ENCODE measurements at regions not wholly inside any gene's neighbourhood (a gene's known extent, or its start where the extent isn't known, plus 50 kb on each side); places are given as distances from the start of the nearest gene placed in this dataset.

DNA sequence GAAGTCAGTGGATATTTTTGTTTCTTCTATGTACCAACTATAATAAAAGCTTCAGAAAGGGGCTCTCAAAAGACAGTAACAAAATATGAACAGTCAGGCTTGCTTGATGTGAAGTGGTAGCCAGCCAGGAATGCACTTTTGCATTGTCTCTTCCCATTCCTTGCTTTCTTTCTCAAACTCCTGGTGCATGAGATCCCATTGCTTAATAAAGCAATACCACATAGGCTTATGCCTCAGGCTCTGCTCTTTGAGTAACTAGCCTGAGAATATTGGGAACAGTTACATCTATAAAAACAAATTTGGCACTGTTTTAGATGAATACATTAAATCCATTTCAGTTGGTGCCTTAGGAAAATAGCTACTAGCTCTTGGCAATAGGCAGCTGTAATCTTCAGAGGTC, 62.6 kb upstream of the ST6GAL2 start:
- TF ChIP-seq, protein P1, sequence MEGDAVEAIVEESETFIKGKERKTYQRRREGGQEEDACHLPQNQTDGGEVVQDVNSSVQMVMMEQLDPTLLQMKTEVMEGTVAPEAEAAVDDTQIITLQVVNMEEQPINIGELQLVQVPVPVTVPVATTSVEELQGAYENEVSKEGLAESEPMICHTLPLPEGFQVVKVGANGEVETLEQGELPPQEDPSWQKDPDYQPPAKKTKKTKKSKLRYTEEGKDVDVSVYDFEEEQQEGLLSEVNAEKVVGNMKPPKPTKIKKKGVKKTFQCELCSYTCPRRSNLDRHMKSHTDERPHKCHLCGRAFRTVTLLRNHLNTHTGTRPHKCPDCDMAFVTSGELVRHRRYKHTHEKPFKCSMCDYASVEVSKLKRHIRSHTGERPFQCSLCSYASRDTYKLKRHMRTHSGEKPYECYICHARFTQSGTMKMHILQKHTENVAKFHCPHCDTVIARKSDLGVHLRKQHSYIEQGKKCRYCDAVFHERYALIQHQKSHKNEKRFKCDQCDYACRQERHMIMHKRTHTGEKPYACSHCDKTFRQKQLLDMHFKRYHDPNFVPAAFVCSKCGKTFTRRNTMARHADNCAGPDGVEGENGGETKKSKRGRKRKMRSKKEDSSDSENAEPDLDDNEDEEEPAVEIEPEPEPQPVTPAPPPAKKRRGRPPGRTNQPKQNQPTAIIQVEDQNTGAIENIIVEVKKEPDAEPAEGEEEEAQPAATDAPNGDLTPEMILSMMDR (IDR thresholded peaks at IDR 0.05; ENCODE audit: poor library complexity, severe bottlenecking) = no peak
- TF ChIP-seq, protein P2, sequence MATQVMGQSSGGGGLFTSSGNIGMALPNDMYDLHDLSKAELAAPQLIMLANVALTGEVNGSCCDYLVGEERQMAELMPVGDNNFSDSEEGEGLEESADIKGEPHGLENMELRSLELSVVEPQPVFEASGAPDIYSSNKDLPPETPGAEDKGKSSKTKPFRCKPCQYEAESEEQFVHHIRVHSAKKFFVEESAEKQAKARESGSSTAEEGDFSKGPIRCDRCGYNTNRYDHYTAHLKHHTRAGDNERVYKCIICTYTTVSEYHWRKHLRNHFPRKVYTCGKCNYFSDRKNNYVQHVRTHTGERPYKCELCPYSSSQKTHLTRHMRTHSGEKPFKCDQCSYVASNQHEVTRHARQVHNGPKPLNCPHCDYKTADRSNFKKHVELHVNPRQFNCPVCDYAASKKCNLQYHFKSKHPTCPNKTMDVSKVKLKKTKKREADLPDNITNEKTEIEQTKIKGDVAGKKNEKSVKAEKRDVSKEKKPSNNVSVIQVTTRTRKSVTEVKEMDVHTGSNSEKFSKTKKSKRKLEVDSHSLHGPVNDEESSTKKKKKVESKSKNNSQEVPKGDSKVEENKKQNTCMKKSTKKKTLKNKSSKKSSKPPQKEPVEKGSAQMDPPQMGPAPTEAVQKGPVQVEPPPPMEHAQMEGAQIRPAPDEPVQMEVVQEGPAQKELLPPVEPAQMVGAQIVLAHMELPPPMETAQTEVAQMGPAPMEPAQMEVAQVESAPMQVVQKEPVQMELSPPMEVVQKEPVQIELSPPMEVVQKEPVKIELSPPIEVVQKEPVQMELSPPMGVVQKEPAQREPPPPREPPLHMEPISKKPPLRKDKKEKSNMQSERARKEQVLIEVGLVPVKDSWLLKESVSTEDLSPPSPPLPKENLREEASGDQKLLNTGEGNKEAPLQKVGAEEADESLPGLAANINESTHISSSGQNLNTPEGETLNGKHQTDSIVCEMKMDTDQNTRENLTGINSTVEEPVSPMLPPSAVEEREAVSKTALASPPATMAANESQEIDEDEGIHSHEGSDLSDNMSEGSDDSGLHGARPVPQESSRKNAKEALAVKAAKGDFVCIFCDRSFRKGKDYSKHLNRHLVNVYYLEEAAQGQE (IDR thresholded peaks at IDR 0.05; ENCODE audit: borderline replicate concordance) = no peak
- TF ChIP-seq EZH2 (IDR thresholded peaks at IDR 0.05; ENCODE audit: borderline replicate concordance, insufficient read depth, low read length, poor library complexity, severe bottlenecking) (no peak), RAD21 (conservative IDR thresholded peaks at IDR 0.05) (no peak), EP300 (conservative IDR thresholded peaks at IDR 0.05; ENCODE audit: poor library complexity, severe bottlenecking) (no peak)
